GM12875 (cell line): ENCODE measurements at regions not wholly inside any gene's neighbourhood (a gene's known extent, or its start where the extent isn't known, plus 50 kb on each side); places are given as distances from the start of the nearest gene placed in this dataset.
"Not testable (repeated sequence)": the region's sequence is repeated elsewhere in the genome, so short reads cannot be mapped to it uniquely, and the experiment has no call there.

ENCODE experiments used
- H3K4me3 ChIP-seq: one replicate; pipeline ENCODE4 v1.5.1; 2011; ENCODE audit warnings: low read depth, low read length, control low read depth
- CTCF ChIP-seq: IDR thresholded peaks from 2 replicates; pipeline ENCODE4 v1.5.1; 2011; ENCODE audit warnings: low read depth, mild to moderate bottlenecking, control low read depth, inconsistent platforms, low read length, moderate library complexity, borderline replicate concordance; ENCODE audit not compliant: insufficient read depth

DNA sequence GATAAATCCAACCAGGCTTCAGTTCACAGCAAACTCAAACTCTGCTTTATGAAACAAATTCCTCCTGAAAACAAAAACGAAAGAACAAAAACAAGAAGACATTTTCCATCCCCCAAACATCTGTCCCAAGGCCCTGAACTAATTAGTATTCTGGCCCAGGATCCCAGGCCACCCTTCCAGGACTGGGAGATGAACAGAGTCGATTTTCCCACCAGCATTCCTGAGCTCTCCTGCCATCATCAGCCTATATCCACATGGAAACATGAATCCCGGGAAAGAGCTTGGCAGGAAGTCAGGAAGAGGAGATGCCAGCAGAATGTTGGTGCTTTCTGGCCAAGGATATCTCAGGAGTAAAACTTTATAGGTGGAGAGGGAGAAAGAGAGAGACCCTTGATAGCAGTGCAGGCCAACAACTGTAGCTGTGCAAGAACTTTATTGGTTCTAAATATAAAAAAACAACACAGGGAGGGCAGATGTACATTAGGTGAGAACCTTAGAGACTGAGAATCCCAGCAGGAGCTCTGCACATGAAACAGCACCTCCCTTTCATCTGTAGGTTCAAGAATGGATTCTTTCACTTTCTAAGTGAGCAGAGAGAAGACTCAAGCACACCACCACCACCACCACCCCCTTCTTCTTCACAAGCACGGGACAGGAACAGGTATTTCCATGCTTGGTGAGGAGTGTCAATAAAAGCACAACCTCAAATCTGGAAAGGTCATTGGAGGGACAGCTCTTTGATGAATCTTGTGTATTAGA, 190.7 kb upstream of the TAS2R1 start:
- no peak overlapping the region for H3K4me3 ChIP-seq
- no peak for TF ChIP-seq CTCF

DNA sequence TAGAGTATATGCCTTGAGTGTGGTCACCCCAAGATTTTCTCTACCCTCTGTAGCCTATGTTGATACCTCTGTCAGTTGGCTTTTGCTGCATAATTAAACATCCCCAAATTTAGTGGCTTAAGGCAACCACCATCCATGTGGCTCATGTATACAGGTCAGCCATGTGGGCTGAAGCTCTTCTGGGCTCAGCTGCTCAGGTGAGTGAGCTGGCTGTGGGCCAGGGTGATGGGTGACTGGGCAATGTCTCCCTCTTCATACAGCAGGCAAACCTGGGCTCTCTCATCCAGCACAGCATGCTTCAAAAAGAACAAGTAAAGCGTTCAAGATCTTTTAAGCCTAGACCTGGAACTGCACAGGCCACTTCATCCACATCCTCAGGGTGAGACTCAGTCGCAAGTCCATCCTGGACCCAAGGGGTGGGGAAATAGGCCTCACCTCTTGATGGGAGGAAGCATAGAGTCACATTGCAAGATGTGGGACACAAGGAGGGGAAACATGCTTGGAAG, 188.2 kb upstream of the TAS2R1 start:
- TF ChIP-seq CTCF, result no peak
- H3K4me3 ChIP-seq, result no peak overlapping the region

DNA sequence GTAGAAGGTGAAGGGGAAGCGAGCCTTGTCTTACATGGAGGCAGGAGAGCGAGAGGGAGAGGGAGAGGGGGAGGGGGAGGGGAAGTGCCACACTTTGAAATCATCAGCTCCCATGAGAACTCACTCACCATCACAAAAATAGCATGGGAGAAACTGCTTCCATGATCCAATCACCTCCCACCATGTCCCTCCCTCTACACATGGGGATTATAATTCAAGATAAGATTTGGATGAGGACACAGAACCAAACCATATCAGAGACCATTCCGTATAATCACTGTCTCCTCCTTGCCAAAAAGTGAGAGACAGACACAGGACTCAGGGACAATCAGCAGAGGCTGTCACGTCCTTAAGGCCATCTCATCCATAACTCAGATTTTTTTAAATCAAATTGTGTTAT, 187.7 kb upstream of the TAS2R1 start:
- TF ChIP-seq CTCF, result no peak

DNA sequence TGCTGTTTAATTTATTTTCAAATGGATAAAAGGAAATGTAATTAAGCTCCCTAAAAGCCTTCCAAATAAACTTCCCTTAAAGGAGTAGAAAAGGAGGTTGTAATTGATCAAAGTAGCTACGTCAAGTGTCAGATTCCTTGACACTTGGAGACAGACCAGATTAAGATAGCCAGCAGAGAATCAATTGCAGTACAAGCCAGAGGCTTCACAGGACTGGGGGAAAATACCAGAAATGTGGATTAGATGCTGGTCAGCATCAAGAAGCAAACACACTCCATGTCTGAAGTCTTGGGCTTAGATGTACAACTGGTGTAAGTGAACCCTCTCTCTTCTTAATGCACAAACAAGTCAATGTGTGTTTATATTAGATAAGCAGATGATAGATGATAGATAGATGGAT, 184.9 kb upstream of the TAS2R1 start:
- H3K4me3 ChIP-seq, result no peak overlapping the region
- no peak for TF ChIP-seq CTCF

More for the DNA sequence above, 187.7 kb upstream of the TAS2R1 start:
- H3K4me3 ChIP-seq, result no peak overlapping the region

DNA sequence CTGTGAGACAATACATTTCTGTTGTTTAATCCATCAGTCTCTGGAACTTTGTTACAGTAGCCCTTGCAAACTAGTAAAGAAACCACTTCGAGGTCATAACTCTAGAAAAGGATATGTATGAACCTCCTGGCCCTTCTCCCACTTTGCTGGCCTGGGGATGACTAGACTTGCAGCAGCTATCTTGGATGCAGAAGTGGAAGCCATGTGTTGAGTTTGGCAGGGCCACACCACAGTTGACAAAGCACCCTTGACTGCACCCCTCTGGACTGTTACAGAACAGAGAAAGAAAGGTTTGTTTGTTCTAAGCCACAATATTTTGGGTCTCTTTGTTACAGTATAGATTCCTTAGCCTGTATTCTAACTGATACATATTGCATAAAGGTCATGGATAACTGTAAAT, 183.2 kb upstream of the TAS2R1 start:
- TF ChIP-seq CTCF, result no peak
- no peak overlapping the region for H3K4me3 ChIP-seq

GRCh38 chr5:9807366-9807765, 177.2 kb upstream of the TAS2R1 start:
- not testable (repeated sequence) for H3K4me3 ChIP-seq

GRCh38 chr5:9801908-9802307, 171.8 kb upstream of the TAS2R1 start:
- no peak for TF ChIP-seq CTCF
- no peak overlapping the region for H3K4me3 ChIP-seq

GRCh38 chr5:9799606-9800005, 169.5 kb upstream of the TAS2R1 start:
- no peak overlapping the region for H3K4me3 ChIP-seq
- TF ChIP-seq CTCF, result no peak
